ENCODE measurements at regions not wholly inside any gene's neighbourhood (a gene's known extent, or its start where the extent isn't known, plus 50 kb on each side); places are given as distances from the start of the nearest gene placed in this dataset.

- TF ChIP-seq REST (IDR thresholded peaks at IDR 0.05) (no peak), NR2F2 (IDR thresholded peaks at IDR 0.05) (no peak), YY1 (IDR thresholded peaks at IDR 0.05) (no peak)
Observed at GRCh38 chr12:90618586-90618985, 336.4 kb downstream of the CCER1 start (continued).

GRCh38 chr12:90611891-90612290 lies 343.1 kb downstream of the CCER1 start:
- TF ChIP-seq YY1 (IDR thresholded peaks at IDR 0.05) (no peak), SP1 (IDR thresholded peaks at IDR 0.05) (no peak), FOXA2 (IDR thresholded peaks at IDR 0.05) (no peak), FOXA1 (IDR thresholded peaks at IDR 0.05) (no peak), ATF3 (IDR thresholded peaks at IDR 0.05) (no peak), GABPA (IDR thresholded peaks at IDR 0.05 in 1 of 2, conservative IDR thresholded peaks at IDR 0.05 in 1 of 2) (no peak), RXRA (IDR thresholded peaks at IDR 0.05) (no peak), RAD21 (IDR thresholded peaks at IDR 0.05) (no peak), HNF4A (conservative IDR thresholded peaks at IDR 0.05) (no peak), REST (IDR thresholded peaks at IDR 0.05) (no peak), NR2F2 (IDR thresholded peaks at IDR 0.05) (no peak), TAF1 (conservative IDR thresholded peaks at IDR 0.05) (no peak), HNF4G (IDR thresholded peaks at IDR 0.05) (no peak), JUND (IDR thresholded peaks at IDR 0.05) (no peak), EGR1 (IDR thresholded peaks at IDR 0.05; ENCODE audit: low read depth in 2 of 2) (no peak)
- TF ChIP-seq, protein P1, sequence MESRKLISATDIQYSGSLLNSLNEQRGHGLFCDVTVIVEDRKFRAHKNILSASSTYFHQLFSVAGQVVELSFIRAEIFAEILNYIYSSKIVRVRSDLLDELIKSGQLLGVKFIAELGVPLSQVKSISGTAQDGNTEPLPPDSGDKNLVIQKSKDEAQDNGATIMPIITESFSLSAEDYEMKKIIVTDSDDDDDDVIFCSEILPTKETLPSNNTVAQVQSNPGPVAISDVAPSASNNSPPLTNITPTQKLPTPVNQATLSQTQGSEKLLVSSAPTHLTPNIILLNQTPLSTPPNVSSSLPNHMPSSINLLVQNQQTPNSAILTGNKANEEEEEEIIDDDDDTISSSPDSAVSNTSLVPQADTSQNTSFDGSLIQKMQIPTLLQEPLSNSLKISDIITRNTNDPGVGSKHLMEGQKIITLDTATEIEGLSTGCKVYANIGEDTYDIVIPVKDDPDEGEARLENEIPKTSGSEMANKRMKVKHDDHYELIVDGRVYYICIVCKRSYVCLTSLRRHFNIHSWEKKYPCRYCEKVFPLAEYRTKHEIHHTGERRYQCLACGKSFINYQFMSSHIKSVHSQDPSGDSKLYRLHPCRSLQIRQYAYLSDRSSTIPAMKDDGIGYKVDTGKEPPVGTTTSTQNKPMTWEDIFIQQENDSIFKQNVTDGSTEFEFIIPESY (IDR thresholded peaks at IDR 0.05), result no peak
- TF ChIP-seq, protein P2, sequence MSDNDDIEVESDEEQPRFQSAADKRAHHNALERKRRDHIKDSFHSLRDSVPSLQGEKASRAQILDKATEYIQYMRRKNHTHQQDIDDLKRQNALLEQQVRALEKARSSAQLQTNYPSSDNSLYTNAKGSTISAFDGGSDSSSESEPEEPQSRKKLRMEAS (IDR thresholded peaks at IDR 0.05), result no peak
- TF ChIP-seq, protein P3, sequence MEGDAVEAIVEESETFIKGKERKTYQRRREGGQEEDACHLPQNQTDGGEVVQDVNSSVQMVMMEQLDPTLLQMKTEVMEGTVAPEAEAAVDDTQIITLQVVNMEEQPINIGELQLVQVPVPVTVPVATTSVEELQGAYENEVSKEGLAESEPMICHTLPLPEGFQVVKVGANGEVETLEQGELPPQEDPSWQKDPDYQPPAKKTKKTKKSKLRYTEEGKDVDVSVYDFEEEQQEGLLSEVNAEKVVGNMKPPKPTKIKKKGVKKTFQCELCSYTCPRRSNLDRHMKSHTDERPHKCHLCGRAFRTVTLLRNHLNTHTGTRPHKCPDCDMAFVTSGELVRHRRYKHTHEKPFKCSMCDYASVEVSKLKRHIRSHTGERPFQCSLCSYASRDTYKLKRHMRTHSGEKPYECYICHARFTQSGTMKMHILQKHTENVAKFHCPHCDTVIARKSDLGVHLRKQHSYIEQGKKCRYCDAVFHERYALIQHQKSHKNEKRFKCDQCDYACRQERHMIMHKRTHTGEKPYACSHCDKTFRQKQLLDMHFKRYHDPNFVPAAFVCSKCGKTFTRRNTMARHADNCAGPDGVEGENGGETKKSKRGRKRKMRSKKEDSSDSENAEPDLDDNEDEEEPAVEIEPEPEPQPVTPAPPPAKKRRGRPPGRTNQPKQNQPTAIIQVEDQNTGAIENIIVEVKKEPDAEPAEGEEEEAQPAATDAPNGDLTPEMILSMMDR (IDR thresholded peaks at IDR 0.05; ENCODE audit: low read depth, low read length, missing input control), result no peak
- H3K4me3 ChIP-seq (ENCODE audit: low read depth in 1 of 3, low read length in 3 of 3), result no peak overlapping the region

More at GRCh38 chr12:90611891-90612290, 343.1 kb downstream of the CCER1 start:
- Histone ChIP-seq H3K9ac (ENCODE audit: low read depth in 1 of 2, low read length in 2 of 2) (no peak overlapping the region), H3K4me1 (ENCODE audit: control insufficient read depth in 4 of 4, insufficient read depth in 4 of 4, low read length in 3 of 4) (no peaks in the 10 kb centered on the region), H3K36me3 (ENCODE audit: control insufficient read depth in 4 of 4, insufficient read depth in 3 of 4, low read depth in 1 of 4, low read length in 3 of 4) (no peaks in the 10 kb centered on the region), H3K27ac (ENCODE audit: low read depth in 1 of 2, low read length in 2 of 2) (no peak overlapping the region), H3K27me3 (ENCODE audit: control insufficient read depth in 4 of 4, insufficient read depth in 4 of 4, low read length in 3 of 4) (no peaks in the 10 kb centered on the region), H3K9me3 (ENCODE audit: control insufficient read depth in 4 of 4, low read length in 3 of 4) (peaks cover 0 to 4% (median 0%) of the 10 kb centered on the region in 4 donors)
- no peak for DNase-seq (ENCODE audit: low spot score)
